ENCODE measurements at regions not wholly inside any gene's neighbourhood (a gene's known extent, or its start where the extent isn't known, plus 50 kb on each side); places are given as distances from the start of the nearest gene placed in this dataset.
"Not testable (repeated sequence)": the region's sequence is repeated elsewhere in the genome, so short reads cannot be mapped to it uniquely, and the experiment has no call there.

DNA sequence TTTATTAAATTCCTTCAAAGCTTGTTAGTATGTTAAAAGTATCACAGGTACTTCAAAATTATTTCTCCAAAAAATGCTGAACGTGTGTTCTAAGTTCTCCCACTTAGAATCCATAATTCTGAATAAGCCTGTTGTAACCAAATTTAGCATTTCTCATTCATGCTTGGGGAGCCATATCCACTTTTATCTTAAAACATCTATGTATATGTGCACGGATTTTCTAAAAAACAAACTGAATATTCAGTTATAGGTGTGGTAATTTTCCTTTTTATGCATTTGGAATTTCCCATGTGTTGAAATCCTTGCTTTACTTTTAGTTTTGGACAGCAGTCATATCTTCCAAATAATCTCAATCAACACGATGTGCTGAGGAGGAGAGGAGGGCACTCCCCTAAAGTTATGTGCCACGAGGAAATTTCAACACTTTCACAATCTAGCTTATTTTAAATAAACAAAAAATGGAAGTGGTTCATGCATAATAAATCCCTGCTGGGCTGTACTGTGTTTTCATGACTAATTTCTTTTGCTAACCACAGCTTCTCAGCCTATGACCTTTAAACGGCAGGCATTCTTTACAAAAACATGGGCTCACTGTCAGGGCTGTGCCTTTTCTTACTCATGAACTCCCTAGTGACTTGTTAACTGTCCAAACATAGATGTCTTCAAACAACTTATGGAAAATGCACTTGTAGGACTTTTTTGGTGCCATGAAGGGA, 380.3 kb upstream of the SEMA3C start:
- DNase-seq (ENCODE audit: low spot score) (no peak), ATAC-seq (no peak)
- H3K4me1 Mint-ChIP-seq (ENCODE audit: low read depth in 2 of 2) = no peaks in the 10 kb centered on the region
- H3K27ac Mint-ChIP-seq = no peak overlapping the region
- peaks cover 11% of the 10 kb centered on the region for H3K9me3 Mint-ChIP-seq
- H3K27me3 Mint-ChIP-seq = no peaks in the 10 kb centered on the region
- H3K36me3 Mint-ChIP-seq = no peaks in the 10 kb centered on the region
- no peak overlapping the region for H3K4me3 Mint-ChIP-seq

DNA sequence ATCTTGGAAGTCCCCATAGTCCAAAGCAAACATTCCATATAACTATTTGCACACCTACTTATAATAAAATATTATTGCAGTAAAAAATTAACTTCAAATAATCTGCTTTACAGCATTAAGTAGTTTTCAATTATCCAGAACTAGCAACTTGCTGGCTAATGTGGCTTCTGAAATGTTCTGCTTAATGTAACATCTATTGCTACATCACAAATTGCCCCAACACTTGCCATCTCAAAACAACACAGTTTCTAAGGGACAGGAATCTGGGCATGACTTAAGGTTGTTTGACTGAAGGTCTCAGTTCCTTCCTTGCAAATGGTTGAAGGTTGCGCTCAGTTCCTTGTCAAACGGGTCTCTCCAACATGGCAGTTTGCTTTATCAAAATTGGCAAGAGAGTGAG, 378.5 kb upstream of the SEMA3C start:
- H3K27me3 Mint-ChIP-seq = no peaks in the 10 kb centered on the region
- no peak overlapping the region for H3K4me3 Mint-ChIP-seq
- H3K27ac Mint-ChIP-seq = no peak overlapping the region
- no peaks in the 10 kb centered on the region for H3K4me1 Mint-ChIP-seq (ENCODE audit: low read depth in 2 of 2)
- ATAC-seq (no peak), DNase-seq (ENCODE audit: low spot score) (no peak)
- H3K36me3 Mint-ChIP-seq = no peaks in the 10 kb centered on the region
- H3K9me3 Mint-ChIP-seq = peaks cover 8% of the 10 kb centered on the region

DNA sequence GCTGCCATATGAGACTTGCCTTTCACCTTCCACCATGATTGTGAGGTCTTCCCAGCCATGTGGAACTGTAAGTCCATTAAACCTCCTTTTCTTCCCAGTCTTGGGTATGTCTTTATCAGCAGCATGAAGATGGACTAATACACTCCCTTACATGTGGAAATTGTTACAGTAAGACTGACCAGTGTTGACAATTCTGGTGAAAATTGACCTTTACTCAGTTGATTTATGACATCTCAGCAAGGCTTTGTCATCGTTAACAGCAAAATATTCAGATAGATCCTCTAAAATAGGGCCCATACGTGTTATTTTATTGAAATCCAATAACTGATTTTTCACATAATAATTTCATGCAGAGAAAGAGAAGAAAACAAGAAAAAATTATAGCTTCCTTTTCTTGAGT, 377.9 kb upstream of the SEMA3C start:
- no peaks in the 10 kb centered on the region for H3K27me3 Mint-ChIP-seq
- ATAC-seq = no peak

DNA sequence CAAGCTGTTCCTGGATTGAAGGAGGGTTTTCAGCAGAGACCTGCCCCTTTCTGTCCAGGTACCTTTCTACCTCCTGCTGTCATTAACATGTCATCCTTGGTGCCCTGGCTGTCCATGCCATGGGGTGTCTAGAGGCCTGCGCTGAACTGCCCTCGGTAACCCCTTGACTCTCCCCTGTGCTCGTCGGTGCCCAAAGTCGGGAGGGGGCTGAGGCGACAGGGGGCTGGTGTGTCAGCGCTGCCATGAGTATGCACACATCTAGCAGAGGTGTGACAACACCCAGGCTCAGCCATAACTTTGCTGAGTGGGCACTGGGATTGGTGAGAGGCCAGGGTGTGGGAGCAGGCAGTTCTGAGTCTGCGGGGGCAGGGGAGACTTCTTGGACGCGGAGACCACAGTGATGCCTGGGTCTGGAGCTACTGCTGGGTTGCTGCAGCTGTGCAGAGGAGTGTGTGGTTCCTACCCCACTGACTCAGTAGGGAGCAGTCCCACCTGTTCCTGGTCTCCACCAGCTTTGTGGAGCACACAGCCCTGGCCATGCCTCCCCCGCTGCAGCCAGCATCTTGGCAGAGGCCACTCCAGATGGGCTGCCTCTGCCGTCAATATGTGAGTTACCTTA, 376.2 kb upstream of the SEMA3C start:
- no peak overlapping the region for H3K27ac Mint-ChIP-seq
- H3K4me1 Mint-ChIP-seq (ENCODE audit: low read depth in 2 of 2) = no peaks in the 10 kb centered on the region
- H3K9me3 Mint-ChIP-seq = peaks cover 7% of the 10 kb centered on the region
- H3K4me3 Mint-ChIP-seq = no peak overlapping the region
- DNase-seq (ENCODE audit: low spot score) (no peak), ATAC-seq (peak in 1 of 2 donors; percentile 36)
- H3K36me3 Mint-ChIP-seq = no peaks in the 10 kb centered on the region
- H3K27me3 Mint-ChIP-seq = no peaks in the 10 kb centered on the region

More for the DNA sequence above, 377.9 kb upstream of the SEMA3C start:
- no peaks in the 10 kb centered on the region for H3K4me1 Mint-ChIP-seq (ENCODE audit: low read depth in 2 of 2)
- peaks cover 8% of the 10 kb centered on the region for H3K9me3 Mint-ChIP-seq
- H3K4me3 Mint-ChIP-seq = no peak overlapping the region
- H3K27ac Mint-ChIP-seq = no peak overlapping the region
- H3K36me3 Mint-ChIP-seq = no peaks in the 10 kb centered on the region
- DNase-seq (ENCODE audit: low spot score) = no peak

DNA sequence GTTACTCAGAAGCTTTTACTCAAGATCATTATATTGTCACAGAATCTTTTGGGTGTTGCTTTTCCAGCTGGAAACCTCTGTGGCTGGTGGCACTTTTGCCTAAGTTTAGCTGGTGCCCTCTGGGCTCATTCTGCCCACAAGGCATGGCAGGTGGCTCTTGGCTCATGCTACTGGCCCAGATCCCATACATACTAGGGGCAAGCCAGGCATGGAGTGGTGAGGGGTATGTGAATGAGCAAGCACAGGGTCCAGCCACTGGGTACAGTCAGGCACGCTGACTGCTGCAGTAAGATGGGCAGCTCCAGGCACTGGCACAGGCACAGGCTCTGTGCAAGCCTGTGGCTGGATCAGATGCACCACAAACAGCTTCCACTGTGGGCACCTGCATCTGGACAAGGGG, 375.0 kb upstream of the SEMA3C start:
- Mint-ChIP-seq H3K9me3 (peaks cover 4% of the 10 kb centered on the region), H3K4me1 (ENCODE audit: low read depth in 2 of 2) (no peaks in the 10 kb centered on the region), H3K4me3 (no peak overlapping the region), H3K27ac (no peak overlapping the region), H3K27me3 (no peaks in the 10 kb centered on the region), H3K36me3 (no peaks in the 10 kb centered on the region)
- no peak for DNase-seq (ENCODE audit: low spot score)
- no peak for ATAC-seq

DNA sequence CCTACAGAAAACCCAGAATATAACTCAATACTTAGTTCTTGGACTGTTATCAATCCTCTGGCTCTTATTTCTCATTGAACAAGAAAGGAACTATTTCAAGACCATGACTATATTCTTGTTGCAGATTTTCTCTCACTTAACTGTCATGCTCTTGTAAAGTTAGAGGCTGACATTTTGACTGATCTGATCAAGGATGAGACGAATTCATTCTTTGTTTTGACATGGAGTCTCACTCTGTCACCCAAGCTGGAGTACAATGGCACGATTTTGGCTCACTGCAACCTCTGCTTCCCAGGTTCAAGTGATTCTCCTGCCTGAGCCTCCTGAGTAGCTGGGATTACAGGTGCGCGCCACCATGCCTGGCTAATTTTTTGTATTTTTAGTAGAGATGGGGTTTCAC, 367.9 kb upstream of the SEMA3C start:
- H3K36me3 Mint-ChIP-seq; DNase-seq (ENCODE audit: low spot score); H3K9me3 Mint-ChIP-seq; H3K27ac Mint-ChIP-seq; H3K4me3 Mint-ChIP-seq; ATAC-seq; H3K27me3 Mint-ChIP-seq; H3K4me1 Mint-ChIP-seq (ENCODE audit: low read depth in 2 of 2): not testable (repeated sequence)

DNA sequence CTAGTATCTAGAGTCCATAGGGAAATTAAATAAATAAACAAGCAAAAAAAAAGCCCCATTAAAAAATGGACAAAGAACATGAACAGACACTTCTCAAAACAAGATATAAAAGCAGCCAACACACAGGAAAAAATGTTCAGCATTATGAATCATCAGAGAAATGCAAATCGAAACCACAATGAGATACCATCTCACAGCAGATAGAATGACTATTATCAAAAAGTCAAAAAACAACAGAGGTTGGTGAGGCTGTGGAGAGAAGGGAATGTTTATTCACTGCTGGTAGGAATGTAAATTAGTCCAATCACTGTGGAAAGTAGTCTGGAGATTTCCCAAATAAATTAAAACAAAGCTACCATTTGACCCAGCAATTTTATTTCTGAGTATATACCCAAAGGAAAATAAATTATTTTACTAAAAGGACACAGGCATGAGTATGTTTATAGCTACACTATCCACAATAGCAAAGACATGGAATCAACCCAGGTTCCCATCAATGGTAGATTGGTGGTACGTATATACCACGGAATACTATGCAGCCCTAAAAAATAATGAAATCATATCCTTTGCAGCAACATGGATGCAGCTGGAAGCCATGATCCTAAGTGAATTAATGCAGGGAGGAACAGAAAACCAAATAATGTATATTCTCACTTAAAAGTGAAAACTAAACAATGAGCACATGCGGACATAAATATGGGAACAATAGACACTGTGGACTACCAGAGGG, 366.5 kb upstream of the SEMA3C start:
- no peaks in the 10 kb centered on the region for H3K36me3 Mint-ChIP-seq
- H3K4me1 Mint-ChIP-seq (ENCODE audit: low read depth in 2 of 2) = no peaks in the 10 kb centered on the region
- H3K9me3 Mint-ChIP-seq = peaks cover 8% of the 10 kb centered on the region
- DNase-seq (ENCODE audit: low spot score) = no peak
- H3K27me3 Mint-ChIP-seq = no peaks in the 10 kb centered on the region
- H3K4me3 Mint-ChIP-seq = no peak overlapping the region
- ATAC-seq = no peak
- no peak overlapping the region for H3K27ac Mint-ChIP-seq

DNA sequence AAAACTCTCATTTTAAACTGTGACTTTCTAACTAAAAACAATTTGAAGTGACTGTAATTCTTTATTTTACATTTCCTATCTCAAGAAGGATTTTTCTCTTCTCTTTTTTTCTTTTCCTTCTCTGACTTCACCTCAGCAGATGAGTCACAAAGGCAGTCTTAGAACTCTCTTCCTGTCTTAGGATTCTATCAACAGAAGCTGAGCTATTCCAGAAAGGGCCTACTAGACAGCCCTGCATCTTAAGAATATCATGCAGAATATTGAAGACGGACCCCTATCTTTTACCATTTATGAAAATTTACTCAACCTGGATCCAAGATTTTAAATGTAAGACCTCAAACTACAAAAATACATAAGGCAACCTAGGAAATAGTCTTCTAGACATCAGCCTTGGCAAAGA, 365.7 kb upstream of the SEMA3C start:
- DNase-seq (ENCODE audit: low spot score) (no peak), ATAC-seq (no peak)
- H3K36me3 Mint-ChIP-seq = no peaks in the 10 kb centered on the region
- no peak overlapping the region for H3K27ac Mint-ChIP-seq
- peaks cover 8% of the 10 kb centered on the region for H3K9me3 Mint-ChIP-seq
- no peak overlapping the region for H3K4me3 Mint-ChIP-seq
- no peaks in the 10 kb centered on the region for H3K4me1 Mint-ChIP-seq (ENCODE audit: low read depth in 2 of 2)
- H3K27me3 Mint-ChIP-seq = no peaks in the 10 kb centered on the region

DNA sequence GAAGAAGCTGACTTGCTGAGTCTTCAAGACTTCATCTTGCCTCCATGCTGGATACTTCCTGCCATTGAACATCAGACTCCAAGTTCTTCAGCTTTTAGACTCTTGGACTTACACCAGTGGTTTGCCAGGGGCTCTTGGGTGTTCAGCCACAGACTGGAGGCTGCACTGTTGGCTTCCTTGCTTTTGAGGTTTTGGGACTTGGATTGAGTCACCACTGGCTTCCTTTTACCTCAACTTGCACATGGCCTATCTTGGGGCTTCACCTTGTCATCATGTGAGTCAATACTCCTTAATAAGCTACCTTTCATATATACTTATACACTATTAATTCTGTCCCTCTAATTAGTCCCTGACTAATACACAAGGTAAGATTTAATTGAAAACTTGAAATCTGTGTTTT, 361.7 kb upstream of the SEMA3C start:
- H3K27me3 Mint-ChIP-seq = no peaks in the 10 kb centered on the region
- H3K9me3 Mint-ChIP-seq = peaks cover 12% of the 10 kb centered on the region
- H3K36me3 Mint-ChIP-seq = no peaks in the 10 kb centered on the region
- DNase-seq (ENCODE audit: low spot score) (no peak), ATAC-seq (no peak)
- no peak overlapping the region for H3K27ac Mint-ChIP-seq
- H3K4me1 Mint-ChIP-seq (ENCODE audit: low read depth in 2 of 2) = no peaks in the 10 kb centered on the region
- H3K4me3 Mint-ChIP-seq = no peak overlapping the region

DNA sequence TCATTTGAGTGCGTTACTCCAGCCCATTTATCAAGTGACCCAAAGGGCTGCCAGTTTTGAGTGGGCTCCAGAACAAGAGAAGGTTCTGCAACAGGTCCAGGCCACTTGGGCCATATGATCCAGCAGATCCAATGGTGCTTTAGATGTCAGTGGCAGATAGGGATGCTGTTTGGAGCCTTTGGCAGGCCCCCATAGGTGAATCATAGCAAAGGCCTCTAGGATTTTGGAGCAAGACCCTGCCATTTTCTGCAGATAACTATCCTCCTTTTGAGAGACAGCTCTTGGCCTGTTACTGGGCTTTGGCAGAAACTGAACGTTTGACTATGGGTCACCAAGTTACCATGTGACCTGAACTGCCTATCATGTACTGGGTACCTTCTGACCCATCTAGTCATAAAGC, 358.8 kb upstream of the SEMA3C start:
- no peak overlapping the region for H3K4me3 Mint-ChIP-seq
- H3K9me3 Mint-ChIP-seq = peaks cover 14% of the 10 kb centered on the region
- no peak for DNase-seq (ENCODE audit: low spot score)
- H3K27me3 Mint-ChIP-seq = no peaks in the 10 kb centered on the region
- no peaks in the 10 kb centered on the region for H3K36me3 Mint-ChIP-seq
- no peak for ATAC-seq
- H3K27ac Mint-ChIP-seq = no peak overlapping the region
- no peaks in the 10 kb centered on the region for H3K4me1 Mint-ChIP-seq (ENCODE audit: low read depth in 2 of 2)

DNA sequence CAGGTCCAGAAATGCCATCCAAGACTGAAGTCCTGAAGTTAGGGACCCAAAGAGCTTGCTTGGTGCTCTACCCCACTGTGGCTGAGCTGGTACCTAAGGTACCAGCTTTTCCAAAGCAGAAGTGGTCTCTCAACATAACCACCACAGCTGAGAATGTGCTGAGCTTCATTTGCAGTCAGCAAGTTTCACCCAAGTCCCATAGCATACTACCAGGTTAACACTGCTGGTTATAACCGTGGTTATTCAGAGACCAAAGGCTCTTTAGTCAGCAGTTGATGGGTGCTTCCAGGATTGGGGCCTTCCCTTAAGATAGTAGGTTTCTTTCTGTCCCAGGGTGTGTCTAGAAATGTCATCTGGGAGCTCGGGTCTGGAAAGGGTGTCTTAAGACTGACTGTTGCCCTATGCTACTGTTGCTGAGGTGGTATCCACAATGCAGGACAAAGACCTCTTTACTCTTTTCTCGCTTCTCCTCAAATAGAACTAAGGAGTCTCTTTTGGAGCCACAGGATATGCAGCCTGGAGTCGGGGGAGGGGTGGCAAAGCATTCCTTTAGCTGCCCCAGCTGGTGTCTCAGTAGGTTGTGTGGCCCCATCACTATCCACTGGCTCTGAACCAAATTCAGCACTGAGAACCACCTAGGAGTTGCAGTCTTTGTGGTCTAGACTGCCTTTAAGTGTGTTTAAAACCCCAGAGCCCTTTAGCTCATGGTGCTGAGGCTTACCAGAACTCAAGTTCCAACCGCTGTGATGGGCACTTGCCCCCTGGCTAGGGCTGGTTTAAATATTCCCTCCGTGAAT, 354.9 kb upstream of the SEMA3C start:
- ATAC-seq (no peak), DNase-seq (ENCODE audit: low spot score) (no peak)
- H3K4me1 Mint-ChIP-seq (ENCODE audit: low read depth in 2 of 2) = no peaks in the 10 kb centered on the region
- H3K4me3 Mint-ChIP-seq = no peak overlapping the region
- H3K27me3 Mint-ChIP-seq = no peaks in the 10 kb centered on the region
- peaks cover 12% of the 10 kb centered on the region for H3K9me3 Mint-ChIP-seq
- no peak overlapping the region for H3K27ac Mint-ChIP-seq
- no peaks in the 10 kb centered on the region for H3K36me3 Mint-ChIP-seq

DNA sequence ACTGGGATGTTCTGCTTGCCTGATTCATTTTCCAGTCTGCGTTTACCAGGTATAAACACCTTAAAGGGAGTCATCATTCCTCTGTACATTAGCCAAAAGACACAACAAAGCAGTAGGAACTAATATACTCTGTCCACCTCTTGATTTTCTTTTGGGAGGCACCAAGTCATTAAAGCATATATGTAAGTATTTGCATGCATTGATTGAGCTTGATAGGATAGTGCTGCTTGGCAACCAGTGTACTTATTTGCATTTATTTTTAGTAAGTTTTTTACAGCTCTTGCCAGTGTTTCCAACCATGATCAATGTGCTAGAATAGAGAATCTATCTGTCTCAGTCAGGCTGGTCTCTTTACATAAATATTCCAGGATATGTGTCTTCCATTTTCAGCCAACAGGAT, 353.3 kb upstream of the SEMA3C start:
- H3K9me3 Mint-ChIP-seq = peaks cover 12% of the 10 kb centered on the region
- H3K4me3 Mint-ChIP-seq = no peak overlapping the region
- no peak for ATAC-seq
- no peaks in the 10 kb centered on the region for H3K36me3 Mint-ChIP-seq
- no peak for DNase-seq (ENCODE audit: low spot score)
- no peak overlapping the region for H3K27ac Mint-ChIP-seq
- H3K4me1 Mint-ChIP-seq (ENCODE audit: low read depth in 2 of 2) = no peaks in the 10 kb centered on the region
- H3K27me3 Mint-ChIP-seq = no peaks in the 10 kb centered on the region

DNA sequence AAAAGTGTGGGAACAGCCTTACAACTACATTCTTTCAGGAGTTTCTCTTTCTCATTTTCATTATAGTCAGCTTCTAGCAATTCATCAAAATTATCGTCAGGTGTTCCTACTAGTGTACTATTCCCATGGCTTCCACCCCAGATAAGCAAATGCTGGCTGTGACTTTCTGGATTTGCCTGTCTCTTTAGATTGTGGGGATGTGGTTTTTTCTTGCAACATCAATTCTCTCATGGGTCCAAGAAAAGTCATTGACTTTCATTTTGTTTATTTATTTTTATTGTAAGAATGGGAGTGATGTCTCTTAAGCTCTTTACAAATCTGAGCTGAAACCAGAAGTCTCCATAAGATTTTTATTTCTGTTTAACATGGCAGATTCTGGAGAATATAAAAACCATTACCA, 349.7 kb upstream of the SEMA3C start:
- H3K36me3 Mint-ChIP-seq = no peaks in the 10 kb centered on the region
- no peak overlapping the region for H3K4me3 Mint-ChIP-seq
- ATAC-seq = no peak
- H3K4me1 Mint-ChIP-seq (ENCODE audit: low read depth in 2 of 2) = no peaks in the 10 kb centered on the region
- peaks cover 4% of the 10 kb centered on the region for H3K9me3 Mint-ChIP-seq
- no peak overlapping the region for H3K27ac Mint-ChIP-seq
- no peak for DNase-seq (ENCODE audit: low spot score)
- no peaks in the 10 kb centered on the region for H3K27me3 Mint-ChIP-seq

DNA sequence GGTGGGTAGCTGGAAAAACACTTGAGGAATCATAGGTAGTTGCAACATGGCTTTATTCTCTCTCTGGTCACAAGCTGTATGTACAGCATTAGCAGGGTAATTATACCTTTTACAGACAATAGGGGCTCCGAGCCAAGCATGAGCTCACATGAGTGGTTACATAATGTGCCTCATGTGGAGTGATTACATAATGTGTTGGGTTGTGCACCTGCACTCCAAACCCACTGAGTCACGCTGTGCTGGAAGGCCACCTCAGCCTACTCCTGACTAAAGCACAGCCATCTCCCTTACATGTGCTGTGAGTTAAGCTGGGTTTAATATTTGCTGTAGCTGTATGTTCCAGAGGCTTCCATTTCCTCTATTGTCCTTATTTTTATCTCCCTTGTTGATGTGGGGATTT, 348.7 kb upstream of the SEMA3C start:
- DNase-seq (ENCODE audit: low spot score) = no peak
- H3K9me3 Mint-ChIP-seq = peaks cover 4% of the 10 kb centered on the region
- H3K36me3 Mint-ChIP-seq = no peaks in the 10 kb centered on the region
- no peaks in the 10 kb centered on the region for H3K4me1 Mint-ChIP-seq (ENCODE audit: low read depth in 2 of 2)
- H3K27me3 Mint-ChIP-seq = no peaks in the 10 kb centered on the region
- no peak overlapping the region for H3K27ac Mint-ChIP-seq
- H3K4me3 Mint-ChIP-seq = no peak overlapping the region
- no peak for ATAC-seq
